NCI-H146 treated with DMSO at 0.1 percent for 48 hours (cell line): ENCODE measurements at regions not wholly inside any gene's neighbourhood (a gene's known extent, or its start where the extent isn't known, plus 50 kb on each side); places are given as distances from the start of the nearest gene placed in this dataset.

Experiments
- DNase-seq: peaks from one replicate; lab custom pipeline; 2025; ENCODE audit not compliant: unreplicated experiment; lab: John Stamatoyannopoulos, UW

GRCh38 chr22:27213294-27213693 is 555.9 kb downstream of the MIAT start:
- no peak for DNase-seq

- DNase-seq: no peak
These were observed 556.6 kb downstream of the MIAT start for GRCh38 chr22:27213766-27214581.

GRCh38 chr22:27214691-27215090 is 557.3 kb downstream of the MIAT start:
- no peak for DNase-seq

DNA sequence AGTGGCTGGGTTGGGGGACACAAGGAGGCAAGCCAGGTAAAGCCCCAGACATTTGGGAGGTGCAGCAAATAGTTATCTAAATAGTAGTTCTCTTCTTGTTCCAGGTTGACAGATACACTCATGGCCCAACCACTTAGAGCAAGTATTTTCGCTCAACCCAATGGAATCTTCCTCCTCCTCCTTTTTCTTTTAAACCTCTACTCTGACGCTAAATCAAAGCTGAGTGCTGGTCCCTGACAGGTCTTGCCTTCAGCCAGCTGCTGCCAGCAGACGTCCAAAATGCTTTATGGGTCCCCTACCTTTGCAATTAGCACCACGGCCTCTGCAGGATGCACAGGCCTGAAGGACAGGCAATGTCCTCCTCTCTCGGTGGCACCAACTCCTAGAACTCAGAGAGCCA is 558.5 kb downstream of the MIAT start:
- DNase-seq: no peak

- DNase-seq: no peak
These were observed 559.1 kb downstream of the MIAT start for GRCh38 chr22:27216444-27216843.

GRCh38 chr22:27217154-27217553 is 559.8 kb downstream of the MIAT start:
- DNase-seq: no peak

GRCh38 chr22:27218012-27218920 is 560.9 kb downstream of the MIAT start:
- DNase-seq: no peak

GRCh38 chr22:27219036-27219435 is 561.6 kb downstream of the MIAT start:
- DNase-seq: no peak

GRCh38 chr22:27220339-27220738 is 563.0 kb downstream of the MIAT start:
- DNase-seq: no peak

DNA sequence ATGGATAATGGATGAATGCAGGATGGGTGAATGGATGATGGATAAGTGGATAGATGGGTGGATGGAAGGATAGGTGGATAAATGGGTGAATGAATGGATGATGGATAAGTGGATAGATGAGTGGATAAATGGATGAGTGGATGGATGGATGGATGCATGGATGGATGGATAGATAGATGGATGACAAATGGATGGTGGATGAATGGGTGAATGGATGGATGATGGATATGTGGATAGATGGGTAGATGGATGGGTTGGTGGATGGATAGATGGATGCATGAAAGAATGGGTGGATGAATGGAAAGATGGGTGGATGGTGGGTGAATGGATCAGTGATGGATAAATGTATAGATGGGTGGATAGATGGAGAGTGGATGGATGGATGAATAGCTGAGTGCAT is 564.8 kb downstream of the MIAT start:
- no peak for DNase-seq

DNA sequence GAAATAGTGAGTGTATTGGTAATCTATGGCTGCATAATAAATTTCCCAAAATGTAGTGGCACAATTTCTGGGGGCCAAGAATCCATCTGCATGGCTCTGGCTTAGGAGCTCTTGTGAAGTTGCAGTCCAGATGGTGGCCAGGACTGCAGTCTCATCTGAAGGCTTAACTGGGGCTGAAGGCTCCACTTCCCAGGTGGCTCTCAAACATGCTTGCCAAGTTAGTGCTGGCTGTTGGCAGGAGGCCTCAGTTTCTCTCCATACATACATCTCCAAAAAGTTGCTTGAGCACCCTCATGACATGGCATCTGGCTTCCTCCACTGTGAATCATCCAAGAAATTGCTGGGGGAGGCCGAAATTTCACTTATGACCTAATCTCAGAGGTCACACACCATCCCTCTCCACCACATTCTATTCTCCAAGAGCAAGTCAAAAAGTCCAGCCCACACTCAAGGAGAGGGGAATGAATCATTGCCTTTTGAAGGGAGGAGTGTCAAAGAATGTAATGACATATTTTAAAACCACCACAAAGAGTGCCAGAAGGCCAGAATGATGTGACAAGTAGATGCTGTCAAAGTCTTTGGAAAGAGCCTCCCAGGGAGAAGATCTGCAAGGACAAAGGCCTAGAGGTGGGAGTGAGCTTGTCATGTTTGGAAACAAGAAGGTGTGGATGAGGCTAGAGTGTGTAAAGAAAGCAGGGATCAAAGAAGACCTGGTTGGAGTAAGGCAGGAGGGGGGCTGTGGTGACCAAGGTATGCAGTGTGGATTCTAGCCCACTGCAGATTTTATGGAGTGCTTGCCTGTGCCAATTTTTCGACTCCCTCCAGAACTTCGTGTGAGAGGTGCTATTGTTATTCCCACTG is 566.2 kb downstream of the MIAT start:
- DNase-seq: no peak

DNA sequence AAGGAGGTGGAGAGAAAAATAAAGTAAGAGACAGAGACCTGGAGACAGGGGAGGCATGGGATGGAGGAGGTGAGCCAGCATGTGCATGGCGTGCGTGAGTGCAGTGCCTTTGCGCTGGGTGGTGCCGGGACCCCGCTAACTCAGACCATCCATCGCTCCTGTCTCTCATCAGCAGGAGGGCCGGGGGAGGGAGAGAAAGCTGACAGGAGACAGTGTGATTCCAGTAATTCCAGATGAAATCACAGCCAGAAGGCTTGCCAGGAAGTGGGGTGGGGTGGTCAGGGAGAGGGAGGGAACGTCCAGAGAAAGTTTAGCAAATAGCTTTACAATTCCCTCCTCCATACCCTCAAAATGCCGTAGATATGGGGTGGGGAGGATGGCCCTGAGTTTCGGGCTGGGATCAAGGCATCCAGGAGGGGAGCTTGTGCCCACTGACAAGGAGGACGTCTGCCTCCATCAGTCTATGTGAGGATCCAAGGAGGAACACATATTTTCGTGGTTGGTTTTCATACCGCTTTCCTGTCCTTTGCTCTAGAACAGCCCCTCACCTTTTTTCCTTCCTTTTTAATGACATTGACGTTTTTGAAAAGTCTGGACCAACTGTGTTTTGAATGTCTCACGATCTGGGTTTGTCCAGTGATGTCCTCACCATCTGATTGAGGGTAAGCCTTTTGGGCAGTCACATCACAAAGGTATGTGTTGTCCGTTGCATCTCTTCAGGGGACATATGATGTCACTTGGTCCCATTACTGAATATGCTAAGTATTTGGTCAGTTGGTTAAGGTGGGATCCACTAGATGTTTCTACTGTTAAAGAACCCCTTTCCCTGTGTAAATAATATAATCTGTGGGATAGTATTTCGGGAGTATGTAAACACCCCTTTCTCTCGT is 567.3 kb downstream of the MIAT start:
- DNase-seq: no peak

- DNase-seq: no peak
These were observed 569.3 kb downstream of the MIAT start for GRCh38 chr22:27226666-27227065.

DNA sequence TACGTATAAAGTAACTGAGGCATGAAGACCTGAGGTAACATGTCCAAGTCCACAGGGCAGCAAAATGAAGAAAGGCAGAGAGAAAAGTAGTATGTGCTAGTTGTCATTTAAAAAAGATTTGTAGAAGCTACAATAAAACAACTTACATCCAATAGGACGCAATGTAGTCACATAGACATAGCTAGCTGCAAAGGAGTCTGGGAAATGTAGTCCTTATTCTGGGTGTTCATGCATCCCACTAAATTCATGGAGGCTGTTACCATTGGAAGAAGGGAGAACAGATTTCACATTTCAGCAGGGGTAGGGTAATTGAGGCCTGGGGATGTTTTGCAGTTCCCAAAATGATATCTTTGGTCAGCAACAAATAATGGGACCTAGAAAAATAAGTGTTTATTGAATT is 571.4 kb downstream of the MIAT start:
- no peak for DNase-seq

- no peak for DNase-seq
These were observed 571.4 kb downstream of the MN1 start for GRCh38 chr22:27230189-27230588.

GRCh38 chr22:27231266-27231665 is 570.3 kb downstream of the MN1 start:
- no peak for DNase-seq

- no peak for DNase-seq
These were observed 569.5 kb downstream of the MN1 start for GRCh38 chr22:27232077-27232476.

GRCh38 chr22:27237080-27237741 is 564.3 kb downstream of the MN1 start:
- no peak for DNase-seq

GRCh38 chr22:27238935-27239510 is 562.5 kb downstream of the MN1 start:
- DNase-seq: no peak
